Kidney (tissue), 13 donors: ENCODE measurements at regions not wholly inside any gene's neighbourhood (a gene's known extent, or its start where the extent isn't known, plus 50 kb on each side); places are given as distances from the start of the nearest gene placed in this dataset.

ENCODE experiments used
- DNase-seq, 5 donors: peaks; one replicate each; pipeline ENCODE4 v3.0.0-alpha.2; 2013 to 2020
- FAIRE-seq: peaks from 2 replicates; lab custom pipeline; 2012; peaks lifted over from hg19 to GRCh38; lab: Jason Lieb, UNC
- H3K27ac ChIP-seq, 2 donors: one replicate each; pipeline ENCODE4 v1.7.0; 2013; ENCODE audit warnings: low read depth in 2 of 2, low read length in 2 of 2, inconsistent platforms in 1 of 2
- H3K27me3 ChIP-seq: one replicate; pipeline ENCODE4 v1.7.1; 2013; ENCODE audit warnings: low read length, inconsistent platforms; ENCODE audit not compliant: control insufficient read depth, insufficient read depth
- H3K36me3 ChIP-seq, 3 donors: one replicate each; pipeline versions ENCODE4 v1.7.0 to v1.7.1; 2013; ENCODE audit warnings: low read length in 3 of 3, control low read depth in 1 of 3, inconsistent platforms in 1 of 3; ENCODE audit not compliant: insufficient read depth in 3 of 3, control insufficient read depth in 2 of 3
- H3K4me1 ChIP-seq, 3 donors: one replicate each; pipeline versions ENCODE4 v1.7.0 to v1.7.1; 2013; ENCODE audit warnings: low read length in 3 of 3, inconsistent platforms in 1 of 3, low read depth in 1 of 3; ENCODE audit not compliant: control insufficient read depth in 2 of 3, insufficient read depth in 2 of 3
- H3K4me3 ChIP-seq, 3 donors: one replicate each; pipeline versions ENCODE4 v1.7.0 to v1.8.1; 2013; ENCODE audit warnings: low read length in 3 of 3, control low read depth in 1 of 3, inconsistent platforms in 1 of 3
- H3K9ac ChIP-seq, 3 donors: one replicate each; pipeline versions ENCODE4 v1.7.0 to v1.7.1; 2013; ENCODE audit warnings: low read length in 3 of 3, control low read depth in 1 of 3, inconsistent platforms in 1 of 3
- H3K9me3 ChIP-seq, 3 donors: one replicate each; pipeline versions ENCODE4 v1.7.0 to v1.7.1; 2013; ENCODE audit warnings: low read length in 3 of 3, control low read depth in 1 of 3, inconsistent platforms in 1 of 3; ENCODE audit not compliant: control insufficient read depth in 2 of 3, insufficient read depth in 1 of 3
- CTCF ChIP-seq: IDR thresholded peaks from 3 replicates; pipeline ENCODE4 v1.5.1; 2012; ENCODE audit warnings: mild to moderate bottlenecking, moderate library complexity, borderline replicate concordance; ENCODE audit not compliant: insufficient read depth; ENCODE audit errors: extremely low read depth
- intact Hi-C: fragments of 100-400 bp; cut with DNase I; formaldehyde crosslinking; loops from one replicate; pipeline ENCODE4 v1.11.1; 2022
- donor health status: control.
- donor health status: control.
- donor health status: control.
- donor health status: control.
- donor health status: control.
- donor health status: DM: yes; HTN: yes; CAD: no.
- donor health status: Normal renal cell carcinoma (clear cell type).

- Histone ChIP-seq H3K36me3 (no peaks in the 10 kb centered on the region), H3K4me1 (no peaks in the 10 kb centered on the region), H3K27ac (no peak overlapping the region), H3K27me3 (no peaks in the 10 kb centered on the region), H3K4me3 (no peak overlapping the region), H3K9ac (no peak overlapping the region), H3K9me3 (no peaks in the 10 kb centered on the region)
- no peak for TF ChIP-seq CTCF
- intact Hi-C loops: no loop called here
- no peak for FAIRE-seq
- DNase-seq: peak in 1 of 5 donors; percentile 49
These were observed 89.4 kb downstream of the DHRS2 start for GRCh38 chr14:23725528-23725927.

- Histone ChIP-seq H3K9ac (no peak overlapping the region), H3K27ac (no peak overlapping the region), H3K36me3 (no peaks in the 10 kb centered on the region), H3K4me1 (no peaks in the 10 kb centered on the region), H3K27me3 (no peaks in the 10 kb centered on the region), H3K4me3 (no peak overlapping the region), H3K9me3 (no peaks in the 10 kb centered on the region)
- FAIRE-seq: no peak
- DNase-seq: peak in 2 of 5 donors; percentile 7 to 51
- no peak for TF ChIP-seq CTCF
- intact Hi-C loops: no loop called here
These were observed 90.0 kb downstream of the DHRS2 start for GRCh38 chr14:23725980-23726710.

GRCh38 chr14:23727566-23728335 lies 91.6 kb downstream of the DHRS2 start:
- peak; percentile 15 for TF ChIP-seq CTCF
- no peak for FAIRE-seq
- Histone ChIP-seq H3K36me3 (no peaks in the 10 kb centered on the region), H3K9ac (no peak overlapping the region), H3K4me1 (no peaks in the 10 kb centered on the region), H3K4me3 (no peak overlapping the region), H3K27me3 (no peaks in the 10 kb centered on the region), H3K27ac (no peak overlapping the region), H3K9me3 (no peaks in the 10 kb centered on the region)
- intact Hi-C loops: no loop called here
- peak; percentile 26 to 57 (median 41) for DNase-seq
